ENCODE measurements at regions not wholly inside any gene's neighbourhood (a gene's known extent, or its start where the extent isn't known, plus 50 kb on each side); places are given as distances from the start of the nearest gene placed in this dataset.
A peak's percentile ranks its signal among the peaks of the same experiment; 100 is the strongest.

- intact Hi-C loops (cut with DNase I), result no loop called here
- DNase-seq (ENCODE audit: missing footprints) (peak; percentile 11), ATAC-seq (no peak)
Observed at GRCh38 chr2:239578381-239578780, 177.6 kb upstream of the HDAC4 start.

- DNase-seq (ENCODE audit: missing footprints) (peak; percentile 34), ATAC-seq (no peak)
- intact Hi-C loops (cut with DNase I), result no loop called here
Observed at GRCh38 chr2:239577935-239578334, 177.1 kb upstream of the HDAC4 start.

GRCh38 chr2:239576784-239577685 is 176.2 kb upstream of the HDAC4 start:
- intact Hi-C loops (cut with DNase I), result no loop called here
- ATAC-seq (no peak), DNase-seq (ENCODE audit: missing footprints) (peak; percentile 20)

- intact Hi-C loops (cut with DNase I), result no loop called here
- DNase-seq (ENCODE audit: missing footprints) (no peak), ATAC-seq (no peak)
Observed at GRCh38 chr2:239575931-239576445, 175.2 kb upstream of the HDAC4 start.

- no peak for ATAC-seq
- intact Hi-C loops (cut with DNase I), result no loop called here
- no peak for DNase-seq (ENCODE audit: missing footprints)
Observed at GRCh38 chr2:239574434-239575156, 173.8 kb upstream of the HDAC4 start.

- no peak for DNase-seq (ENCODE audit: missing footprints)
- intact Hi-C loops (cut with DNase I), result no loop called here
- no peak for ATAC-seq
Observed at GRCh38 chr2:239574054-239574433, 173.2 kb upstream of the HDAC4 start.

- DNase-seq (ENCODE audit: missing footprints), result no peak
Observed at GRCh38 chr2:239570971-239571520, 170.2 kb upstream of the HDAC4 start.

GRCh38 chr2:239570216-239570925 is 169.6 kb upstream of the HDAC4 start:
- intact Hi-C loops (cut with DNase I), result no loop called here
- no peak for DNase-seq (ENCODE audit: missing footprints)
- ATAC-seq, result no peak

More at GRCh38 chr2:239570971-239571520, 170.2 kb upstream of the HDAC4 start:
- ATAC-seq, result no peak
- intact Hi-C loops (cut with DNase I), result no loop called here

- ATAC-seq, result no peak
- DNase-seq (ENCODE audit: missing footprints), result no peak
- intact Hi-C loops (cut with DNase I), result no loop called here
Observed at GRCh38 chr2:239569401-239570090, 168.7 kb upstream of the HDAC4 start.

GRCh38 chr2:239568601-239569000 is 167.8 kb upstream of the HDAC4 start:
- no peak for ATAC-seq
- intact Hi-C loops (cut with DNase I), result no loop called here

GRCh38 chr2:239567786-239568185 is 167.0 kb upstream of the HDAC4 start:
- DNase-seq (ENCODE audit: missing footprints) (no peak), ATAC-seq (no peak)

More at GRCh38 chr2:239568601-239569000, 167.8 kb upstream of the HDAC4 start:
- DNase-seq (ENCODE audit: missing footprints), result no peak

GRCh38 chr2:239566995-239567568 is 166.3 kb upstream of the HDAC4 start:
- intact Hi-C loops (cut with DNase I), result no loop called here
- ATAC-seq (no peak), DNase-seq (ENCODE audit: missing footprints) (no peak)

More at GRCh38 chr2:239567786-239568185, 167.0 kb upstream of the HDAC4 start:
- intact Hi-C loops (cut with DNase I), result no loop called here

- intact Hi-C loops (cut with DNase I), result no loop called here
- DNase-seq (ENCODE audit: missing footprints) (no peak), ATAC-seq (no peak)
Observed at GRCh38 chr2:239566162-239566994, 165.6 kb upstream of the HDAC4 start.

- ATAC-seq (no peak), DNase-seq (ENCODE audit: missing footprints) (no peak)
- intact Hi-C loops (cut with DNase I), result no loop called here
Observed at GRCh38 chr2:239564587-239564986, 163.8 kb upstream of the HDAC4 start.

GRCh38 chr2:239563561-239563960 is 162.7 kb upstream of the HDAC4 start:
- ATAC-seq, result no peak
- intact Hi-C loops (cut with DNase I), result no loop called here
- DNase-seq (ENCODE audit: missing footprints), result no peak

- ATAC-seq (peak; percentile 44), DNase-seq (ENCODE audit: missing footprints) (no peak)
- intact Hi-C loops (cut with DNase I), result no loop called here
Observed at GRCh38 chr2:239561446-239562001, 160.7 kb upstream of the HDAC4 start.

All from Right ventricle myocardium inferior (tissue), 1 donor.